HG02852 (cell line): ENCODE measurements at regions not wholly inside any gene's neighbourhood (a gene's known extent, or its start where the extent isn't known, plus 50 kb on each side); places are given as distances from the start of the nearest gene placed in this dataset.

Source experiments
- ATAC-seq: cut with Tn5 transposase; IDR thresholded peaks from one replicate; pipeline ENCODE4 v1.9.1; 2021; ENCODE audit warnings: mild to moderate bottlenecking, moderate library complexity; ENCODE audit not compliant: unreplicated experiment

GRCh38 chr21:38959692-38960061 is 153.9 kb downstream of the ETS2 start:
- ATAC-seq = no peak

DNA sequence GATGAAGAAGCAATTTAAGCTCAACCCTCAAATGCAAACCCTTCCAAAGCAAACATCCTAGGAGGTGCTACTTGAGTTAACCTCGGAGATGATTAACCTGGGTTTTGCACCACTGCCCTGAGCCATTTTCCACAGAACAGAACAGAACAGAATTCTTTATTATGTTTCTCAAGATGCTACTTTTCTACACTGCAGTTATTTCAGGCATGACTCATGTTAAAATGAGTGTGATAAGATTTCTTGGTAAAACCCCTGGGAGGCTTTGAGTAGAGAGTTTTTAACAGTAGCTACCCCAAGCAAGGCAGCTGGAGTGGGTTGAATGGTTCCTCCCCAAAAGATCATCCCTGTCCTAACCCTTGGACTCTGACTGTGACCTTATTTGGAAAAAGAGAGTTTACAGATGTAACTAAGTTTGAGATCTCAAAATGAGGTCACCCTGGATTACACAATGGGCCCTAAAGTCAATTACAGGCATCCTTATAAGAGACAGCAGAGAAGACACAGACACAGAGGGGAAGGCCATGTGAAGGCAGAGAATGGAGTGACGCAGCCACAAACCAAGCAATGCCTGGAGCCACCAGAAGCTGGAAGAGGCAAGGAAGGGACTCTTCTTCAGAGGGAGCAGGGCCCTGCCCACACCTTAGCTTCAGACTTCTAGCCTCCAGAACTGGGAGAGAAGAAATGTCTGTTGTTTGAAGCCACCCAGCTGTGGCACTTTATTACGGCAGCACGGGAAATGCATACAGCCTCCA is 153.4 kb downstream of the ETS2 start:
- no peak for ATAC-seq

- ATAC-seq = no peak
Observed at GRCh38 chr21:38958323-38958705, 152.6 kb downstream of the ETS2 start.

- ATAC-seq = no peak
Observed at GRCh38 chr21:38957575-38958322, 152.0 kb downstream of the ETS2 start.

- ATAC-seq = no peak
Observed at GRCh38 chr21:38956856-38957571, 151.3 kb downstream of the ETS2 start.

DNA sequence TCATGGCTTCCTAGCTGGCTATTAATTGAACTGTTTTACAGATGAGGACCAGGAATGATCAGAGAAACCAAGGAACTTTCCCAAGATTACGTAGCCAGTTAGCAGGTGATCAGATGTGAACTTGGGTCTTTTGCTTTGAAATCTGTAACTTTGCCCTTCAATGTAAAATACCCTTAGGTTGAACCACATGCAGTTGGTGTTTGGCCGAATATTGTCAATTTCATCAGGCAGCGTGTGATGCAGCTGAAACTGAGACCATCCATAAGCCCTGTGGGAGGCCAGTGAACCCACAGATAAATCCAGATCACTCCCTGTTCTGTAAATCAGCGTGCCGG is 150.8 kb downstream of the ETS2 start:
- ATAC-seq = no peak

- no peak for ATAC-seq
Observed at GRCh38 chr21:38956007-38956406, 150.3 kb downstream of the ETS2 start.

DNA sequence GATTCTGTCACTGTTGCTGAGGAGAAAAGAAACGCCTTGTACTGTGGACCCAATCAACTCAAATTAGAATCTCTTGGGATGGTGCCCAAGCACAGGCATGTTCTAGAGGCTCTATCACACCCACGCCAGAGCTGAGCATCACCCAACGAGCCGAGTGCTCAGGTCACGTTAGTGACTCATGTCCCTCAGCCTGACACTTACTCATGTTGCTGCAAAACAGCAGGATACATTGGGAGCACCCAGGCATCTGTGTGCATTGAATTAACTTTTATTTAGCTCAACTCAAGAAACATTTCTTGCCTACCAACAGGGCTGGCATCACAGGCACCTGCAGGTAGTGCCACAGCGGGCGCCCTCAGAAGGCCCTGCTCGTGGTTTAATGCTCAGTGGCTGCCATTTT is 149.8 kb downstream of the ETS2 start:
- no peak for ATAC-seq

DNA sequence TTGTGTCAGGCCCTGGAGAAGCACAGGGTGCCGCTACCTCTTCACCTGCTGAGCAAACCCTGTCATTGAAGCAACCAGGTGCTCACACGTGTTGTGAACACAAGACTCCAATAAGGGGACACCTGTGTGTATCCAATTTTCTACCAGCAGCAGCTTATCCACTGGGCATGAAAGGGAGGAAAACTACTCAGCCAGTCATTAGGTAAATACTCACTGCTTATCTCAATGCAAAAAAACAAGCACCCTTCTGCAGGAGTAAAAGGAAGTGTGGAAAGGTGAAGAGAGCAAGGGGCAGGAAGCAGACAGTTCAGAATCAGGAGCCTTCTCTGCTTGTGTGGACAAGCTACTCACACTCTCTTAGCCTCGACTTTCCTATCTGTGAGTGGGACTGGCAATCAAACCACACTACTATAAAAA is 148.9 kb downstream of the ETS2 start:
- no peak for ATAC-seq

- ATAC-seq = no peak
Observed at GRCh38 chr21:38953516-38953915, 147.8 kb downstream of the ETS2 start.

DNA sequence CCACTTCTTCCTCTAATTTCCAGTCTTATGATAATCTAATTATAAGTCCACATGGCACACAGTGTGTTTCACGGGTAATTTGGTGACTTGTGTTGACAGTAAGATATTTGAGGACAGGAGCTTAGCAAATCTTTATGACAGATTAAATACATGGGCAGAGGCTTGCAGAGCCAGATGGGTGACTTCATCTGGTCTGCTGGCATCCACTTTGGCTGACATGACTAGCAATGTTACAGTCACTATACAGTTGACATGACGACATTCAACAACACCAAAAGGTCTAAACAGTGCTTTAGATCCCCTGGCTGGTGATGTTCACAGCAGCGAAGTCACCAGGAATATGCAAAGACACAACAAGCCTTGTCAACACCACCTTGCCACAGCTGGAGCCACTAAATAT is 147.2 kb downstream of the ETS2 start:
- no peak for ATAC-seq

GRCh38 chr21:38951095-38951730 is 145.5 kb downstream of the ETS2 start:
- ATAC-seq = no peak

GRCh38 chr21:38950435-38951094 is 144.8 kb downstream of the ETS2 start:
- no peak for ATAC-seq

DNA sequence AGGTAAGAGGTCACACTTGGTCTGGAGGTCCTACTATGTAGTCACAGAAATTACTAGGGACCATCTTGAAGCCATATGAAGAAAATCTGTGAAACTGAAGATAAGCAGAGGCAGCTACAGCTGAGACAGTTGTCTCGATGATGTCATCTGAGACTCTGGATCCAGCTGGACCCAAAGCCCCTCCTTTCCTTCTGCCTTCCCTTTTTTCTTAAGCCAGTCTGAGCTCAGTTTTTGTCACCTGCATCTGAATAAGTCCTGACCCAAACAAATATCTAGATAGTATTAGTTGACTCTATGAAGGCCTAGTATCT is 143.3 kb downstream of the ETS2 start:
- no peak for ATAC-seq

GRCh38 chr21:38948377-38949069 is 142.8 kb downstream of the ETS2 start:
- no peak for ATAC-seq

GRCh38 chr21:38945545-38946245 is 140.0 kb downstream of the ETS2 start:
- no peak for ATAC-seq

- no peak for ATAC-seq
Observed at GRCh38 chr21:38944903-38945302, 139.2 kb downstream of the ETS2 start.

DNA sequence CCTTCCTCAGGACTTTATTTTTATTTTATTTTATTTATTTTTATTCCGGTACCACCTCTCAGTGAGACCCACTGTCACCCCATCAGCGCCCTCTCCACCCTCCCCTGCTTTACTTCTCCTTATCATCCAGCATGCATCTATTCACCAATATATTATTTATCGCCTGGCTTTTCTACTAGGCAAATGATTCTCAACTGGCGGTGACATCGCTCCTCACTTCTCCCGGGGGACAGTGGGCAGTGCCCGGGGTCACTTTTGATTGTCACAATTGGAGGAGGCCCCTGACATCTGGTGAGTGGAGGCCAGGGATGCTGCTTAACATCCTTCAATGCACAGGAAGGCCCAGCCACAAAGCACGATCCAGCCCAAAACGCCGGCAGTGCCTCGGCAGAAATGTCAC is 138.7 kb downstream of the ETS2 start:
- no peak for ATAC-seq

- no peak for ATAC-seq
Observed at GRCh38 chr21:38942748-38943211, 137.1 kb downstream of the ETS2 start.

DNA sequence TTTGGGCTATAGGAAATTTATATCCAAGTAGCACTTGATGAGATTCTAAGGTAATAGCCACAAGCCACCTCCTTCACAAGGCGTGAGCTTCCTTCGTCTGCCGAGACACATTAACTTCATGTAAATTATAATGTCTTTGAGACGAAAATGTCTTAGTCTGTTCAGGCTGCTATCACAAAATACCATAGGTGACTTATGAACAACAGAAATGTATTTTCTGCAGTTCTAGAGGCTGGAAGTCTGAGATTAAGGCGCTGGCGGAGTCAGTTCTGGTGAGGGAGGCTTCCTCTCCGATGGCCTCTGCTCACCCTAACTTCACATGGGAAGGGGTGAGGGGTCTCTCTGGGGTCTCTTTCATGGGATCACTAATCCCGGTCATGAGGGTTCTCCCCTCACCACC is 133.0 kb downstream of the ETS2 start:
- ATAC-seq = no peak
